ENCODE measurements at regions not wholly inside any gene's neighbourhood (a gene's known extent, or its start where the extent isn't known, plus 50 kb on each side); places are given as distances from the start of the nearest gene placed in this dataset.

GRCh38 chr16:17947637-17948036, 388.9 kb downstream of the NPIPA8 start:
- TF ChIP-seq CTCF (IDR thresholded peaks at IDR 0.05; ENCODE audit: low read length) (no peak), EZH2 (optimal IDR thresholded peaks at IDR 0.05; ENCODE audit: low read depth, low read length) (no peak)

All from MM.1S (cell line).